ENCODE measurements at regions not wholly inside any gene's neighbourhood (a gene's known extent, or its start where the extent isn't known, plus 50 kb on each side); places are given as distances from the start of the nearest gene placed in this dataset.
"Not testable (repeated sequence)": the region's sequence is repeated elsewhere in the genome, so short reads cannot be mapped to it uniquely, and the experiment has no call there.

- DNase-seq (no peak), ATAC-seq (no peak)
- Mint-ChIP-seq H3K9me3 (no peaks in the 10 kb centered on the region), H3K36me3 (ENCODE audit: insufficient read depth) (no peaks in the 10 kb centered on the region), H3K4me1 (ENCODE audit: low read depth) (no peaks in the 10 kb centered on the region), H3K4me3 (no peak overlapping the region), H3K27me3 (ENCODE audit: low read depth) (peaks cover 22% of the 10 kb centered on the region)
These were observed 306.6 kb upstream of the EXOC2 start for GRCh38 chr6:999552-999951.

DNA sequence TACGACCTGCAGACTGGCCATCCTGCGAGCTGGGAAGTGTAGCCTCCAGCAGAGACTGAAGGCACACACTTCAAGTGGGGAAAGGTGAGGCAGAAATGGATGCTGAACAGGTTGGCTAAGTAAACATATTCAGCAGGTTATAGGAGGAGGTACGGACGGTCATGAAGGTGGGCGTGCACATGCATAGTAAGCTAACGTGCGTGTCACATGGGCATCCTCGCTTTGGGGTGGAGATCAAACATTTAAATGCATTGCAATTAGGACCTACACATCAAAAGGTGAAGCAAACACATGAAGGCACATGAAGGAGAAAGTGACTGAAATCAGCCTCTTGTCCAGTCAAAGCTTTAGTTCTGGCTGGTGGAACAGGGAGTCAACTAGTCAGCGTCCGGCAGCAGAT is 305.6 kb upstream of the EXOC2 start:
- no peaks in the 10 kb centered on the region for H3K4me1 Mint-ChIP-seq (ENCODE audit: low read depth)
- H3K9me3 Mint-ChIP-seq: no peaks in the 10 kb centered on the region
- DNase-seq (no peak), ATAC-seq (no peak)
- H3K27me3 Mint-ChIP-seq (ENCODE audit: low read depth): peaks cover 23% of the 10 kb centered on the region
- no peaks in the 10 kb centered on the region for H3K36me3 Mint-ChIP-seq (ENCODE audit: insufficient read depth)
- no peak overlapping the region for H3K4me3 Mint-ChIP-seq

DNA sequence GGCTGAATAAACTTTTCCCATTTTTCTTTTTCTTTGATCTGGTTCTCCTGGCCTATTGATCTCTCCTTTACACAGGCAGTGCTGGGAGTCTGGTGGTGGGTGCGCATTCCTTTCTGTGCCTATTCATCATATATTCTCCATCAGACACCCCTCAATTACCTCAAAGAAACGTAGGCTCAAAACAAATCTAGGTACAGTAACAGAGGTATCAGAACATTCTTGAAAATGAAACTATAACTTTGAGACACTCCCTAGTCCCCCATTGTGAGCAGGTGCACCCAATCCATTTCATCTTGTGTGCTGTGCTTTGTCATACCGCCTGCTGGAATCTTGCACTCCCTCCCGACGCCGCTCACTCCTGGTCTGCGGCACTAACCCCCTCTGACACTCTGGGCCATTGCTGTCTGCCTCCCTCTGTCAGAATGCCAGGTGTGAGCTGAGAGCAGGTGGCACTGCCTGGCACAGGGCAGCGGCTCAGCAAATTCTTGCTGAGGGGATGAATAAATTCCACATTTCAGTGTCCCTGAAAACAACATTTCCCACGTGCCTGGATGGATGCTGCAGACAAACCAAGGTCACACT is 303.4 kb upstream of the EXOC2 start:
- no peaks in the 10 kb centered on the region for H3K36me3 Mint-ChIP-seq (ENCODE audit: insufficient read depth)
- DNase-seq (no peak), ATAC-seq (no peak)
- no peak overlapping the region for H3K4me3 Mint-ChIP-seq
- H3K9me3 Mint-ChIP-seq: no peaks in the 10 kb centered on the region
- peaks cover 19% of the 10 kb centered on the region for H3K27me3 Mint-ChIP-seq (ENCODE audit: low read depth)
- H3K4me1 Mint-ChIP-seq (ENCODE audit: low read depth): no peaks in the 10 kb centered on the region

DNA sequence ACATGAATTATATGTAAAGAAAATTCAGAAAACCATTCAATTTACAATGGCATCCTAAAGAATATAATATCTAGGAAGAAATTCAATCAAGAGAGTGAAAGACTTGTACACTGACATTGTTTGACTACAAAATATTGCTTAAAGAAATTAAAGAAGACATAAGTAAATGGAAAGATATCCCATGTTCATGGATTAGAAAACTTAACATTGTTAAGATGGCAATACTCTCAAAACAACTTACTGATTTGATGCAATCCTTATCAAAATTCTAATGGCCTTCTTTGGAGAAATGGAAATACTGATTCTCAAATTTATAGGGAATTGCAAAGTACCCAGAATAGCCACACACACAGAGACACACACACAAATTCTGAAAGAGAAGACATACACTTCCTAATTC is 298.3 kb upstream of the EXOC2 start:
- DNase-seq (no peak), ATAC-seq (no peak)
- no peaks in the 10 kb centered on the region for H3K9me3 Mint-ChIP-seq
- peaks cover 34% of the 10 kb centered on the region for H3K27me3 Mint-ChIP-seq (ENCODE audit: low read depth)
- H3K36me3 Mint-ChIP-seq (ENCODE audit: insufficient read depth): no peaks in the 10 kb centered on the region
- no peaks in the 10 kb centered on the region for H3K4me1 Mint-ChIP-seq (ENCODE audit: low read depth)
- no peak overlapping the region for H3K4me3 Mint-ChIP-seq

GRCh38 chr6:984031-984430 is 291.1 kb upstream of the EXOC2 start:
- ATAC-seq (no peak), DNase-seq (no peak)
- Mint-ChIP-seq H3K4me3 (no peak overlapping the region), H3K36me3 (ENCODE audit: insufficient read depth) (no peaks in the 10 kb centered on the region), H3K27me3 (ENCODE audit: low read depth) (peaks cover 24% of the 10 kb centered on the region), H3K9me3 (no peaks in the 10 kb centered on the region), H3K4me1 (ENCODE audit: low read depth) (no peaks in the 10 kb centered on the region)

- H3K4me1 Mint-ChIP-seq (ENCODE audit: low read depth): no peaks in the 10 kb centered on the region
- peaks cover 30% of the 10 kb centered on the region for H3K9me3 Mint-ChIP-seq
- H3K4me3 Mint-ChIP-seq: no peak overlapping the region
These were observed 286.2 kb upstream of the EXOC2 start for GRCh38 chr6:978937-979685.

DNA sequence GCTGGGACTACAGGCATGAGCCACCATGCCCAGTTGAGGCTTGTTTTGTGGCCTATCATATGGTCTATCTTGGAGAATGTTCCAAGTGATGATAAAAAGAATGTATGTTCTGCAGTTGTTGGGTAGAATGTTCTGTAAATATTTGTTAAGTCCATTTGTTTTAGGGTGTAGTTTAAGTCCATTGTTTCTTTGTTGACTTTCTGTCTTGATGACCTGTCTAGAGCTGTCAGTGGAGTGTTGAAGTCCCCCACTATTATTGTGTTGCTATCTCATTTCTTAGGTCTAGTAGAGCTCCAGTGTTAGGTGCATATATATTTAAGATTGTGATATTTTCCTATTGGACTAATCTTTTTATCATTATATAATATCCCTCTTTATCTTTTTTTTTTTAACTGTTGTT is 284.3 kb upstream of the EXOC2 start:
- peaks cover 30% of the 10 kb centered on the region for H3K9me3 Mint-ChIP-seq
- not testable (repeated sequence) for ATAC-seq; H3K4me3 Mint-ChIP-seq; H3K27me3 Mint-ChIP-seq (ENCODE audit: low read depth); H3K36me3 Mint-ChIP-seq (ENCODE audit: insufficient read depth); H3K4me1 Mint-ChIP-seq (ENCODE audit: low read depth); DNase-seq

More at GRCh38 chr6:978937-979685, 286.2 kb upstream of the EXOC2 start:
- ATAC-seq: no peak
- Mint-ChIP-seq H3K36me3 (ENCODE audit: insufficient read depth) (no peaks in the 10 kb centered on the region), H3K27me3 (ENCODE audit: low read depth) (peaks cover 9% of the 10 kb centered on the region)
- no peak for DNase-seq

DNA sequence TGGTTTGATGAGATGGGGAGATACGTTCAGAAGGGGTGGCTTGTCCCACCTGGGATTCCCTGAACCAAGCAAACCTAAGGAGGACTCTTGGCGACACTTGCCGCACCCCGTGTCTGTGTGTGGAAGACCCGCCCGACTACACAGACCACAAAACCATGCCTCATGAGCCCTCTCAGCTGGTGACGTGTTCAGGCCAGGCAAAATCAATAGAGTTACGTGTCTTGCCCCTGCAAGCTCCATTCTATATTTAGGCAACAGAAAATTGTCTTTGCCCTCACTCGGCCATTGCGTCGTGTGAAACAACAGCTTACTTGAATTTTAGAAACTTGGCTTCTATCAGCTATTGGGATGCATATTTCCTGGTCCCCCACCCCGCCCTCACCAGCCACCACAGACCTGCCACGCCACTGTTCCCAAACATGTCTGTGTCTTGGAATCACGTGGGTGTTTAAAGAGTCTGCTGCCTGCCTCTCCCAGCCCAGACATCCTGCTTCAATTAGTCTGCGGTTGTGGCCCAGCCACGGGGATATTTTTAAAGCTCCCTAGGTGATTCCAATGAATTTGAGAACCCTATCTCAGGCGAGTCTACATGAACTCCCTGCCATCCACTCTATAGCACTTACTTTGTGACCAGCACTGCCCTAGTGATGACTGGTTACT is 279.2 kb upstream of the EXOC2 start:
- Mint-ChIP-seq H3K9me3 (peaks cover 19% of the 10 kb centered on the region), H3K36me3 (ENCODE audit: insufficient read depth) (no peaks in the 10 kb centered on the region), H3K27me3 (ENCODE audit: low read depth) (no peaks in the 10 kb centered on the region), H3K4me3 (no peak overlapping the region), H3K4me1 (ENCODE audit: low read depth) (no peaks in the 10 kb centered on the region)
- ATAC-seq (no peak), DNase-seq (no peak)

DNA sequence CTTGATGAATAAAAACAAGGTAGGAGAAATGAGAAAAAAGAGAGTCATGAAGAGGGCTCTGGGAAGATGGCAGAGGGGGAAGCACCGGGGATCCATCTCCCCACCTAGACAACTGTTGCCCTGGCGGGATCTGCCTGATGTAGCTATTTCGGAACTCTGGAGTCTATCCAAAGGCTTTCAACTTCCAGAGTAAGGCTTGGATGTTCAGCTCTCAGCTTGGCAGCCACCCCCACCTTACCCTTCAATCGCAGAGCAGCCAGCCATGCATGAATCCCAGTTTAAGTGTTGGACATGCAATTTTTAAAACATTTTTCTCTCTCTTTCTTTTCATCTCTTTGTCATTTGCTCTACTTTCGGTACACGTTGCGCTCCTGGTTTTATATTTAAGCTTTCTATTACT is 275.9 kb upstream of the EXOC2 start:
- Mint-ChIP-seq H3K4me1 (ENCODE audit: low read depth) (no peaks in the 10 kb centered on the region), H3K4me3 (no peak overlapping the region), H3K36me3 (ENCODE audit: insufficient read depth) (no peaks in the 10 kb centered on the region), H3K27me3 (ENCODE audit: low read depth) (peaks cover 9% of the 10 kb centered on the region), H3K9me3 (no peaks in the 10 kb centered on the region)
- ATAC-seq: no peak
- no peak for DNase-seq

DNA sequence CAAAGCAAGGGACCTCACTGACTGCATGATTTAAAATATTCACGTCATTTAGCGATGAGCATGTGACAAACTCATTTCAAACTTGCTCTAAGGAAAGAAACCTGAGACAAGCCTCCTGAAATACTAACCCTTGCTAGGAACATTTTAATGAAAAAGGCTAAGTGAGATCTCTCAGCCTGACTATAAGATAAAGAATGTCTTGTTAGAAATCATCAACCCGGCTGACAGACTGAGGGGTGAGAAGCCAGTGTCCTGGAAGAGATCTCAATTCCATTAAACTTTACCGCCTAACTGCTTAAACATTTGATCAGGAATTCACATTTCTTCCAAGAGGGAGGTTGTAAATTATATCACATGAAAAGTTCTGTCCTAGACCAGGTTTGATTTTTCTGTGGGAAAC is 274.8 kb upstream of the EXOC2 start:
- Mint-ChIP-seq H3K4me1 (ENCODE audit: low read depth) (no peaks in the 10 kb centered on the region), H3K27me3 (ENCODE audit: low read depth) (peaks cover 11% of the 10 kb centered on the region), H3K36me3 (ENCODE audit: insufficient read depth) (no peaks in the 10 kb centered on the region), H3K4me3 (no peak overlapping the region), H3K9me3 (no peaks in the 10 kb centered on the region)
- no peak for ATAC-seq
- DNase-seq: no peak

DNA sequence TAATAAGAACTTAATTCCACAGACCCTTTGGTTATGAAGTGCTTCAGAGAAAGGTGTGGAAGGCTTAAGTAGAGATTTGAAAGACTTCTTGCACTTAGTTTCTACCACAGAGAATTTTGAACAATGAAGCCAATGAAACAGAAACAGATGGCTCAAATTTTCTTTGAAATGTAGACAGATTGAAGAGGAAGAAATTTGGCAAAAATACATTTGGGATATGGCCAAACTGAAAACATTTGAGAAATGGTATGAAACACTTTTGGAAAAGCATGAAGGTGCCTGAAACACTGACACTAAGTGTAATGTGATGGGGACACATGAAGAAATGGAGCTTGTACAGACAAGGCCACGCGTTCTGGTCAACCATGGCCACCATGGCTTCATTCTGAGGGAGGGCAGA is 272.4 kb upstream of the EXOC2 start:
- H3K27me3 Mint-ChIP-seq (ENCODE audit: low read depth): peaks cover 16% of the 10 kb centered on the region
- DNase-seq (no peak), ATAC-seq (no peak)
- no peaks in the 10 kb centered on the region for H3K36me3 Mint-ChIP-seq (ENCODE audit: insufficient read depth)
- H3K9me3 Mint-ChIP-seq: no peaks in the 10 kb centered on the region
- no peaks in the 10 kb centered on the region for H3K4me1 Mint-ChIP-seq (ENCODE audit: low read depth)
- no peak overlapping the region for H3K4me3 Mint-ChIP-seq

- H3K4me3 Mint-ChIP-seq: no peak overlapping the region
- H3K36me3 Mint-ChIP-seq (ENCODE audit: insufficient read depth): no peaks in the 10 kb centered on the region
- H3K27me3 Mint-ChIP-seq (ENCODE audit: low read depth): peaks cover 17% of the 10 kb centered on the region
- no peak for DNase-seq
- H3K4me1 Mint-ChIP-seq (ENCODE audit: low read depth): no peaks in the 10 kb centered on the region
- H3K9me3 Mint-ChIP-seq: no peaks in the 10 kb centered on the region
- no peak for ATAC-seq
These were observed 270.5 kb upstream of the EXOC2 start for GRCh38 chr6:963456-963855.

- no peaks in the 10 kb centered on the region for H3K36me3 Mint-ChIP-seq (ENCODE audit: insufficient read depth)
- H3K4me1 Mint-ChIP-seq (ENCODE audit: low read depth): no peaks in the 10 kb centered on the region
- no peak overlapping the region for H3K4me3 Mint-ChIP-seq
- DNase-seq: no peak
- ATAC-seq: no peak
- peaks cover 23% of the 10 kb centered on the region for H3K27me3 Mint-ChIP-seq (ENCODE audit: low read depth)
- no peaks in the 10 kb centered on the region for H3K9me3 Mint-ChIP-seq
These were observed 268.5 kb upstream of the EXOC2 start for GRCh38 chr6:961407-961960.

- no peak for ATAC-seq
- H3K36me3 Mint-ChIP-seq (ENCODE audit: insufficient read depth): no peaks in the 10 kb centered on the region
- H3K4me1 Mint-ChIP-seq (ENCODE audit: low read depth): no peaks in the 10 kb centered on the region
- DNase-seq: no peak
- no peaks in the 10 kb centered on the region for H3K9me3 Mint-ChIP-seq
- peaks cover 22% of the 10 kb centered on the region for H3K27me3 Mint-ChIP-seq (ENCODE audit: low read depth)
- H3K4me3 Mint-ChIP-seq: no peak overlapping the region
These were observed 267.4 kb upstream of the EXOC2 start for GRCh38 chr6:960356-960755.

DNA sequence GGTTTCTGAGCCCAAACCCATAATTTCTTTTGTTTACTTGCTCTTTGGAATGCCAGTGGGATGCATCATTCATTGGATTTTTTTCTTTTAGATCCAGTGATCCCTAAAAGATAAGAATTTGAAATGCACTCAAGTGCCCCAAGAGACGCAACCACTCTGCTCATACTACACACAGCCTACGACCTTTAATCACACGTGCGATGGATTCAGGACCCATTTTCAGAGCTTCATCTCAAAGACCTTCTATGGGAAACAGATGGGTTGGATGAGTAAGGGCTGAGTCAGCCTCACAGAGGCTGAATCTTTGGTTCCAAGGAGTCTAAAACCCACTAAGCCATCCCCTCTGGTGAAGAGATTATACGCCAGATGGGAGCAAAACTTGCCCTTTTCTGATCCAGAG is 265.5 kb upstream of the EXOC2 start:
- DNase-seq: no peak
- H3K27me3 Mint-ChIP-seq (ENCODE audit: low read depth): peaks cover 22% of the 10 kb centered on the region
- H3K4me3 Mint-ChIP-seq: no peak overlapping the region
- H3K4me1 Mint-ChIP-seq (ENCODE audit: low read depth): no peaks in the 10 kb centered on the region
- H3K9me3 Mint-ChIP-seq: no peaks in the 10 kb centered on the region
- no peaks in the 10 kb centered on the region for H3K36me3 Mint-ChIP-seq (ENCODE audit: insufficient read depth)
- ATAC-seq: no peak

Measured in activated T-cell treated with anti-CD3 and anti-CD28 coated beads, Interleukin-2, amount 50 U/mL, for 4 hours (primary cell).